Tibial nerve (tissue), 4 donors: ENCODE measurements at regions not wholly inside any gene's neighbourhood (a gene's known extent, or its start where the extent isn't known, plus 50 kb on each side); places are given as distances from the start of the nearest gene placed in this dataset.

Experiments
- DNase-seq, 2 donors: peaks; one replicate each; pipeline ENCODE4 v3.0.0-alpha.2; 2019; ENCODE audit warnings: low spot score in 2 of 2
- H3K27ac ChIP-seq, 4 donors: fragments of 200-600 bp; sonication (generic) in 3 of 4; one replicate each; pipeline ENCODE4 v1.5.1; 2017 to 2019; ENCODE audit warnings: mild to moderate bottlenecking in 1 of 4
- H3K27me3 ChIP-seq, 2 donors: fragments of 200-600 bp; sonication (generic) in 1 of 2; one replicate each; pipeline versions ENCODE4 v1.5.1 to v1.6.0; 2017 to 2019
- H3K36me3 ChIP-seq, 3 donors: fragments of 200-600 bp; sonication (generic); one replicate each; pipeline ENCODE4 v1.5.1; 2018 to 2019
- H3K4me1 ChIP-seq, 4 donors: fragments of 200-600 bp; sonication (generic) in 3 of 4; one replicate each; pipeline ENCODE4 v1.5.1; 2017 to 2019
- H3K4me3 ChIP-seq, 4 donors: fragments of 200-600 bp; sonication (generic) in 3 of 4; one replicate each; pipeline ENCODE4 v1.5.1; 2017 to 2019; ENCODE audit warnings: mild to moderate bottlenecking in 1 of 4, moderate library complexity in 1 of 4
- H3K9me3 ChIP-seq, 4 donors: fragments of 200-600 bp; sonication (generic) in 3 of 4; one replicate each; pipeline ENCODE4 v1.5.1; 2017 to 2019
- EP300 ChIP-seq, 2 donors: sonication (generic); formaldehyde crosslinking; IDR thresholded peaks; one replicate each; pipeline ENCODE4 v1.6.1; 2017; ENCODE audit warnings: antibody characterized with exemption in 2 of 2, mild to moderate bottlenecking in 1 of 2
- POLR2A ChIP-seq, 2 donors: fragments of 450-650 bp; IDR thresholded peaks; one replicate each; pipeline ENCODE4 v1.6.1; 2017; ENCODE audit warnings: antibody characterized with exemption in 2 of 2, mild to moderate bottlenecking in 2 of 2, moderate library complexity in 2 of 2
- WGBS, 2 donors: methylation state at CpG; one replicate each; pipeline ENCODE4 v1.1.5; 2018; 5-methylcytosine and 5-hydroxymethylcytosine counted together
- TF ChIP-seq, protein P1 (sequence below), 5 experiments: fragments of 200-600 bp in 3 of 5; fragments of 450-650 bp in 2 of 5; sonication (generic) in 3 of 5; IDR thresholded peaks; one replicate each; pipeline ENCODE4 v1.5.1; 2016 to 2019; ENCODE audit warnings: antibody characterized with exemption in 5 of 5, mild to moderate bottlenecking in 3 of 5, moderate library complexity in 2 of 5

DNA sequence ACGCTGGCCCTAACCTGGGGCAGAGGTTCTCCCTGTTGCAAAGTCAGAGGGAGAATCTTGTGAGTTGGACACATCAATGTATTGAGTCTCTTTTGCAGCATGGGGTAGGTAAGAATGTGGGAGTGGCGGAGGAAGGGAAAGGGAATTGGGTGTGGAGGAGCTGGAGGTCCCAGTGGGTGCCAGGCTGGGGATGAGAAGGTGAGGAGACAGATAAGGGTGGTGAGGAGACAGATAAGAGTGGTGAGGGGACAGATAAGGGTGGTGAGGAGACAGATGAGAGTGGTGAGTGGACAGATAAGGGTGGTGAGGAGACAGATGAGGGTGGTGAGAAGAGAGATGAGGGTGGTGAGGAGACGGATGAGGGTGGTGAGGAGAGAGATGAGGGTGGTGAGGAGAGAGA, 72.9 kb upstream of the SFSWAP start:
- 81 to 89% methylated on average over 3 of the region's 3 CpGs for WGBS, 2 donors
- TF ChIP-seq, protein P1, sequence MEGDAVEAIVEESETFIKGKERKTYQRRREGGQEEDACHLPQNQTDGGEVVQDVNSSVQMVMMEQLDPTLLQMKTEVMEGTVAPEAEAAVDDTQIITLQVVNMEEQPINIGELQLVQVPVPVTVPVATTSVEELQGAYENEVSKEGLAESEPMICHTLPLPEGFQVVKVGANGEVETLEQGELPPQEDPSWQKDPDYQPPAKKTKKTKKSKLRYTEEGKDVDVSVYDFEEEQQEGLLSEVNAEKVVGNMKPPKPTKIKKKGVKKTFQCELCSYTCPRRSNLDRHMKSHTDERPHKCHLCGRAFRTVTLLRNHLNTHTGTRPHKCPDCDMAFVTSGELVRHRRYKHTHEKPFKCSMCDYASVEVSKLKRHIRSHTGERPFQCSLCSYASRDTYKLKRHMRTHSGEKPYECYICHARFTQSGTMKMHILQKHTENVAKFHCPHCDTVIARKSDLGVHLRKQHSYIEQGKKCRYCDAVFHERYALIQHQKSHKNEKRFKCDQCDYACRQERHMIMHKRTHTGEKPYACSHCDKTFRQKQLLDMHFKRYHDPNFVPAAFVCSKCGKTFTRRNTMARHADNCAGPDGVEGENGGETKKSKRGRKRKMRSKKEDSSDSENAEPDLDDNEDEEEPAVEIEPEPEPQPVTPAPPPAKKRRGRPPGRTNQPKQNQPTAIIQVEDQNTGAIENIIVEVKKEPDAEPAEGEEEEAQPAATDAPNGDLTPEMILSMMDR (IDR thresholded peaks at IDR 0.05) = no peak
- no peak for TF ChIP-seq EP300 (IDR thresholded peaks at IDR 0.05)
- no peak for TF ChIP-seq POLR2A (IDR thresholded peaks at IDR 0.05)
- no peaks in the 10 kb centered on the region for H3K36me3 ChIP-seq

DNA sequence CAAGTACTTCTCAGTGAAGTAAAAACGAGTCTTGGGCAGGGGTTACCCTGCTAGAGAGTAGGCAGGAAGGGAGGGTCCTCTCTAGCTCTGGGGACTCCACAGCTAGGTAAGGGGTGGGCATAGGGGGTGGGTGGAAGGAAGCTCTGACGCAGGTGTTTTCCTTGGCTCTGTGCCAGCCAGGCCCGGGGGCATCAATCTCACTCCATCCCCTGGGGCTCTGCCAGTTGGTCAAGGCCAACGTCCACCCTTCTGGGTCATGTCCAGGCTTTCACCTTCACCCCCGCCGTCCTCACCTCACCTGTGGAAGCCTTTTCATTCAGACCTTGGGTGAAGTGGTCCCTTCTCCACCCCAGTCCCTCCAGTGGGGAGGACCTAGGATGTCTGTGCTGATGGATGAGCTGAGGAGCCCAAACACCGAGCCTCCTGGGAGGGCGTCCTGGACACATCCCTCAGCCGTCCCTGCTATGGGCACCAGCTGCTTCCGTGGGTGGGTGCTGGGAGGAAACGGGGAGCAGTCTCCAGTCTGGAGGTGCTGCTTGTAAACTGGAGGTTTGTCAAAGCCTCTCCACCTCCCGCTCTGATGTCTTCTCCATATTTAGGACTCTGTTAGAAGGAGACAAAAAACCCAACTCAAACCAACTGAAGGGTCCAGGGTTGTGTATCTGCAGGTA, 71.5 kb upstream of the SFSWAP start:
- no peak overlapping the region for H3K27ac ChIP-seq
- no peak for TF ChIP-seq POLR2A (IDR thresholded peaks at IDR 0.05)
- TF ChIP-seq EP300 (IDR thresholded peaks at IDR 0.05) = no peak
- TF ChIP-seq, protein P1 (IDR thresholded peaks at IDR 0.05) = no peak
- H3K9me3 ChIP-seq = no peaks in the 10 kb centered on the region
- no peak overlapping the region for H3K4me3 ChIP-seq
- peaks cover 0 to 6% of the 10 kb centered on the region in 2 donors for H3K27me3 ChIP-seq
- H3K4me1 ChIP-seq = no peaks in the 10 kb centered on the region
- no peaks in the 10 kb centered on the region for H3K36me3 ChIP-seq
- WGBS, 2 donors = 67 to 80% methylated on average over 11 to 12 of the region's 12 CpGs
- no peak for DNase-seq

More for the DNA sequence above, 72.9 kb upstream of the SFSWAP start:
- Histone ChIP-seq H3K9me3 (no peaks in the 10 kb centered on the region), H3K4me3 (no peak overlapping the region), H3K4me1 (no peaks in the 10 kb centered on the region), H3K27ac (no peak overlapping the region), H3K27me3 (peaks cover 0 to 6% of the 10 kb centered on the region in 2 donors)
- no peak for DNase-seq

DNA sequence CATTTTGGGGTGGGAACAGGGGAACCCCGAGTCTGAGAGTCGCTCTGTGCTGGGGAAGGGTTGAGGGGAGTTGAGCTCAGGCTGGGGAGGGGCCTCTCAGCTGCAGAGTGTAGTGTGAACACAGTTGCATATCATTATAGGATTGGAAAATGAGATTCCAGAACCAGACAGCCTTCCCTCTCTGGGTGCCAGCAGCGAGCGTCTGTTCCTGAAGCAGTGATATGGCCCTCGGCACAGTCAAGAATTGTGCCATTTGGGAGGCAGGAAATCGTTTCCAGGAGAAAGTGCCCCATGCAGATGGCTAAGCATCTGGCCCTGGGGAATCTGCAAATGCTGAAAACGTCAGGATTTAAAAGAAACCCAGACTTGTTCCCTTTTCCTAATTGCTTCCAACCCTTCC, 70.4 kb upstream of the SFSWAP start:
- TF ChIP-seq, protein P1 (IDR thresholded peaks at IDR 0.05) = no peak
- no peak for TF ChIP-seq POLR2A (IDR thresholded peaks at IDR 0.05)
- TF ChIP-seq EP300 (IDR thresholded peaks at IDR 0.05) = no peak
- Histone ChIP-seq H3K4me1 (no peaks in the 10 kb centered on the region), H3K27ac (no peak overlapping the region), H3K4me3 (no peak overlapping the region), H3K9me3 (no peaks in the 10 kb centered on the region), H3K27me3 (peaks cover 0 to 6% of the 10 kb centered on the region in 2 donors), H3K36me3 (no peaks in the 10 kb centered on the region)
- WGBS, 2 donors = 41 to 42% methylated on average over 7 of the region's 7 CpGs
- no peak for DNase-seq

DNA sequence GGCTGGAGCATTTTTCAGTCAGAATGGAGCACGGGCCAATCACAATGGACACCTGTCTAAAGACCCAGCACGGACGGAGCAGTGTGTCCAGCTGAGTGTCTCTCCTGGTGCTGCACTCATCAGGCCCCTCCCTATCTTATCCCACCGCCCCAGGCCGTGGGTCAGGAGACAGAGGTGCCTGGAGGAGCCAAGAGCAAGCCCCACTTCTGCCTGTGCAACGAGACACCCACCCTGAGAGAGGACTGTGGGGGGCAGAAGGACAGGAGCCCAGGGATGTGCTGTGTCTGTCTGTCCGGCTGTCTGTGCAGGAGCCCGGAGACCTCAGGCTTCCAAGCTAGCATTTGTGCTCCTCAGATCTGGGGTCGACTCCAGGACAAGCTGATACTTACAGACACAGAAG, 69.6 kb upstream of the SFSWAP start:
- Histone ChIP-seq H3K9me3 (no peaks in the 10 kb centered on the region), H3K36me3 (no peaks in the 10 kb centered on the region), H3K27ac (no peak overlapping the region), H3K4me3 (no peak overlapping the region), H3K27me3 (peaks cover 0 to 6% of the 10 kb centered on the region in 2 donors), H3K4me1 (no peaks in the 10 kb centered on the region)
- DNase-seq = no peak
- WGBS, 2 donors = 69 to 81% methylated on average over 8 to 9 of the region's 9 CpGs
- TF ChIP-seq EP300 (IDR thresholded peaks at IDR 0.05) (no peak), POLR2A (IDR thresholded peaks at IDR 0.05) (no peak)
- TF ChIP-seq, protein P1 (IDR thresholded peaks at IDR 0.05) = no peak

DNA sequence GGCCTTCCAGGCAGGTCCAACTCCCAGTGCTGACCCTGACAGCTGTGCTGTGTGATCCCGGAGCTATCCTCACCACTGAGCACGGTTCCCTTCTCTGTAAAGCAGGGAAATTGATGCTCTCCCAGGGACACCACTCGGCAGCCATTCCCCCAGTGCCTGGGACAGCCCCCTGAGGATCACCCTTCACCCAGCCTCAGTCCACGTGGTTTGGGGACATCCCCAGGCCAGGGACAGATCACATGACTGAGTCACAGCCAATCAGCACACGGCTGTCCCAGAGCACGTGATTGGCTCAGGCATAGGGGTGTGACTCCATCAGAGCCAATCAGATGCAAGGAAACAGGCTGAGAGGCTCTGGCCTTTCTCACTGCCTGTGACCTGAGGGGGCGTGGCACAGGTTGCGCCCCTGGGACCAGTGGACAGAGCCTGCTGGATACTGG, 68.8 kb upstream of the SFSWAP start:
- no peaks in the 10 kb centered on the region for H3K9me3 ChIP-seq
- no peak overlapping the region for H3K4me3 ChIP-seq
- peaks cover 0 to 6% of the 10 kb centered on the region in 2 donors for H3K27me3 ChIP-seq
- DNase-seq = no peak
- no peaks in the 10 kb centered on the region for H3K36me3 ChIP-seq
- WGBS, 2 donors = 57 to 86% methylated on average over 5 to 7 of the region's 8 CpGs
- no peaks in the 10 kb centered on the region for H3K4me1 ChIP-seq
- no peak for TF ChIP-seq POLR2A (IDR thresholded peaks at IDR 0.05)
- TF ChIP-seq EP300 (IDR thresholded peaks at IDR 0.05) = no peak
- TF ChIP-seq, protein P1 (IDR thresholded peaks at IDR 0.05) = no peak
- no peak overlapping the region for H3K27ac ChIP-seq
